ENCODE measurements at regions not wholly inside any gene's neighbourhood (a gene's known extent, or its start where the extent isn't known, plus 50 kb on each side); places are given as distances from the start of the nearest gene placed in this dataset.

DNA sequence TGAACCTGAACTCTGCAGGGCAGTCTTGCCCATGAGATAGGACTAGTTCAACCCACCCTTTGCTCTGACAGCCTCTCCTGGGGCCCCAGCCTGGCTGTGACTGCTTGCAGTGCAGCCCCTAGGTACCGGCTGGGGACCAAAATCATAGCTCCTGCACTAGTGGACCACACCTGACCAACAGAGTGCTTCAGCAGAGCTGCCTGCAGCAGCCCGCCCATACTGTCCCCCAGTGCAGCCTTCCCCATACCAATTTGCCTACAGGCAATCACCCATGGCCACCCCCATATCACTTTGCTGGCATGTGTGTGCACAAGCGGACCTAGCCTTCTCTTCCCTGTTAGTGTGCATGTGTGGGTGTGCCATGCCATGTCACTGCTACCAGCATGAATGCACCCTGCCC lies 347.6 kb upstream of the MPDZ start:
- no peak for DNase-seq

GRCh38 chr9:13626601-13627000 lies 347.1 kb upstream of the MPDZ start:
- DNase-seq: no peak

- no peak for DNase-seq
Observed at GRCh38 chr9:13621872-13622564, 342.5 kb upstream of the MPDZ start.

GRCh38 chr9:13616491-13617035 lies 337.1 kb upstream of the MPDZ start:
- DNase-seq: no peak

GRCh38 chr9:13615660-13616490 lies 336.4 kb upstream of the MPDZ start:
- DNase-seq: no peak

- no peak for DNase-seq
Observed at GRCh38 chr9:13614060-13614459, 334.6 kb upstream of the MPDZ start.

DNA sequence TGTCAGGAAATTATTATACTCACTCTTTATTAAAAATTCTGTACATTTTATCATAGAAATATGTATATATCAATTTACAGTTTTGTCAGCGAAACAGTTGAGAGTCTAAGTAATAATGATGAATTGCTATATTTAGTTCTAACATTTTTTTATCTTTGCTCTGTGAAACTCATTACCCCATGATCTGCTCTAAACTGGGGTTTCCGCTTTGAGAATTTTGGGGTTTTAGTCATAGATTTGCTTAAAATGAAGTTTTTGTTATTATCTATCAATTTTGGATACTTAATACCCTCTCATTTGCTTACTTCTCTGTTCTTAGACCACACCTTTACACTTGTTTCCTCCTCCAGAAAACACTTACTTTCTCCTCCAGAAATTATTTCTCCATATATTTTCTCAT lies 333.8 kb upstream of the MPDZ start:
- DNase-seq: no peak

DNA sequence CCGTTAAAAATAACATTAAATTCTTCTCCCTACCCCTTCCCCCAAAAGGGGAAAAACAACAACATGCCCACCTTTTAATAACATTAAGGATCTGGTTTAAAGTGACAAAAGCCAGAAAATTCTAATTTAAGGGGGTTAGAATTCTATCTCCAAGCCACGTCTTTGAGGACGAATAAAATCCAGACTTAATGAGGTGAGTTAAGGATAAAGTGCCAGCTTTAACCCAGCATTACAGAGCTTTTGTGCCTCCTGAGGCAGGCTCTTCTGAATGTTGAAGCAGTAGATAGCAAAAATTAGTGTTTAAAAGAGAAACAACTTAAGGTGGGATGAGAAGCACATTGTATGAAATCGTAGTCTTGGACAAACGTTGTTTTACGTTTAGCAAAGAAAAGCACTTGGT lies 329.0 kb upstream of the MPDZ start:
- DNase-seq: no peak

GRCh38 chr9:13607481-13608441 lies 328.3 kb upstream of the MPDZ start:
- no peak for DNase-seq

DNA sequence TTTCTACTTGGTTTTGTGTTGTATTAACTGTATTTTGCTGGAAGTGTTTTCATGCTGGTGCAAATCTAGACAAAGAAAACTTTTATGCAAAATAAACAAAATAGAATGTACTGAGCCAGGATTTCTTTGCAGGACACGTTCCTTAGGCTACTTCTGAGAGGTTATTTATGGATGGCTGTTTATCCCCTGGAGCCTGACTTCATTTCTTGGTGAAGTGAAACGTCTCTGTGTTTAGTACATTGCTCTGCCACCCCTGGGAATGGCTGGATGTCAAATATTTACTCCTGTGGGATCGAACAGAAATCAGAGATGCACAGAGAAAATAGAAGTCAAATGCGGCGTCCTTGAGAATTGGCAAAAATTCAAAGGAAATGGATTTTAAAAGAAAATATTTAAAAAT lies 327.1 kb upstream of the MPDZ start:
- no peak for DNase-seq

DNA sequence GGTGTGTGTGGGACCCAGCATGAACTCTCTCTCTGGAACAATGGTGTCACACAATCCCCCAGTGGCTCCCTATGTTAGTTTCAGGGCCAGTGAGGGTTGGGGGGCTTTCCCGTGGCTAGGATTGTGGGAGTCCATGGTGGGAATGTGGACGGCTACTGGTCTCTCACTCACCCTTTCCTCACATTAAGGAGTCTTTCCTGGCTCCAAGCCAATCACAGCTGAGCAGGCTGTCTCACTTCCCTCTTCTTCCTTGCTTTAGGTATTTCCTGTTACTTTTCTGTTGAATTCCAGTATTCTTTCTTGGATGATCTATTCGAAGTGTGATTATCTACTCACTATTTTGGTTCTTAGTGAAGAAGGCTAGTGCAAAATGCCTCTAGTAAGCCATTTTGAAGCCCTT lies 324.4 kb upstream of the MPDZ start:
- DNase-seq: no peak

- no peak for DNase-seq
Observed at GRCh38 chr9:13598738-13599137, 319.2 kb upstream of the MPDZ start.

GRCh38 chr9:13597427-13597826 lies 317.9 kb upstream of the MPDZ start:
- DNase-seq: no peak

- DNase-seq: no peak
Observed at GRCh38 chr9:13597004-13597403, 317.5 kb upstream of the MPDZ start.

DNA sequence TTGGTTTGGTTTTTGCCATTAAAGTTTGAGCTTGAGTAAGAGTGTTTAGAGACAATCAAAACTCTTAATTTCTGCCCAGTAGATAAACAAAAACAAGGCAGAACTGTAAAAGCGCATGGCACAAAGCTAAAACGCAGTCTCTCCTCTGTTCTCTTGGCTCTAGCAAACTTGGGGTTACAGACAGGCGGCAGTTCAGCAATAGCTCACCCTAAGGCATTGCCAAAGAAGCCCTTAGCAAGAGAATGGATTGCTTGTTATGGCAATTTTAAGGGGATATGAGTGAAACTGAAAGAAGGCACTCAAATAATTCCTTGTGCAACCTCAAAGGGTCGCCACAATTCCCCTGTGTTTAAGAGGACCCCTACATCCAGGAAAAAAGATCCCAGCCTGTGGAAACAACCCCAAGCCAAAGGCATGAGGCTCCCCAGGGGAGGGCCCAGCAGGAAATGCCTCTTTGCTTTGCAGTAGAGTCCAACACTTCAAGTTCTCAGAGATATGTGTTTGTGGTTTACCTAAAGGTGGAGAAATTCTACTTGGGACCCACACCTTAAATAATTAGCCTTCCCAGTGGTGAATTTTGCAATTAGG lies 317.0 kb upstream of the MPDZ start:
- DNase-seq: no peak

- no peak for DNase-seq
Observed at GRCh38 chr9:13590996-13591395, 311.5 kb upstream of the MPDZ start.

GRCh38 chr9:13589034-13589737 lies 309.7 kb upstream of the MPDZ start:
- no peak for DNase-seq

DNA sequence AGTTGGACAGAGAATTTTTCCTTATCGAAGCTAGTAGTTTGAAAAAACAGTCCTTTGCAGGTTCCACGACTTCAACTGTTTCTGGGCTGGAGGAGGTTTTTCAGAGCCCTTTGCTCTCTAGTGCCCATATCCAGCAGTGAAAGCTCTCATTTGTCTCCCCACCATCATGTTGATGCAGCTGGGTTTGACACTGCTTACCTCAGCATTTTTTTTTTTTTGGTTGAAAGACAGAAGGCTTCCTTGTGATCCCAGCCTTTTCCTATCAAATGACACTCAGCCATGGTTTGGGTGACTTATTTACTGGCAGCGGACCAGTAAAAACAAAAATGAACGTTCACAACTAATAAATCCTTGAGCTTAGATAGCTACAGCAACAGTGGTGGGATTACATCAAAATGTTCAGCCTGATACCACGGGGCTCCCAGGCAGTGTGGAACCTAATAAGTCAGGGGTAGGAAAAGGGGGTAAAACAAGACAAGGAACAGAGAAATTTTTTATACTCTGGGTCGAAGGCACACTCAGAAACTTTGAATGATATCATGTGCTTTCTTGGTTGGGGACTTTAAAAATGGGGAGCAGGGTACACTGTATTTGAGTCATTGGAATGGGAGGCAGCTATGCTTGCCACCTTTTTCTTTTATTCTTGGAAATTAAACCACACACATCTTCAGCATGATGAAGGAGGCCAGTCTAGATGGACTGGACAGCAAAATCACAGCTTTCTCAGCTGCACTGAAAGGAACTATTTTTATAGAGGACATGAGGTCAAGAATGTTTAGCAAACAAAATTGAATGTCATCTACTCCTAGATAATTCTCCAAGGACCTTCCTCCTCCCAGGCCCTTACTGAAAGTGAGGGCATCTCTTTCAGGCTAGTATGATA lies 308.9 kb upstream of the MPDZ start:
- DNase-seq: no peak

DNA sequence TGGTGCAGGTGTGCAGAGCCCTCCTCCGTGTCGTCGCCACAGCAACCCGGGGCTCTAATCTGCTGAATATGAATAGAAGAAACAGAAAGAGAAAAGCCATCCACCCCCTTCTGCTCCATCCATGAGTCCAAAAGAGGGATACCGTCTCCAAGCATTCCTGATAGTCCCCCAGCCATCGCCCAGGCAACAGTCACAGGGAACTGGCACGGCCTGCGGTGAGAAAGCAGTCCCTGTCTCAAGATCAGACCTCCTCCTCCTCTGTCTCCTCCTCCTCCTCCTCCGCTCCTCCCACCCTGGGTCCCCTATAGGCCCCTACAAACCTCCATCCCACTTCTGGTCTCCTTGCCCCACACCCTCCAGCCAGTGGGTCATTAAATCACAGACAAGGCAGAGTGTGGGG lies 308.1 kb upstream of the MPDZ start:
- no peak for DNase-seq

DNA sequence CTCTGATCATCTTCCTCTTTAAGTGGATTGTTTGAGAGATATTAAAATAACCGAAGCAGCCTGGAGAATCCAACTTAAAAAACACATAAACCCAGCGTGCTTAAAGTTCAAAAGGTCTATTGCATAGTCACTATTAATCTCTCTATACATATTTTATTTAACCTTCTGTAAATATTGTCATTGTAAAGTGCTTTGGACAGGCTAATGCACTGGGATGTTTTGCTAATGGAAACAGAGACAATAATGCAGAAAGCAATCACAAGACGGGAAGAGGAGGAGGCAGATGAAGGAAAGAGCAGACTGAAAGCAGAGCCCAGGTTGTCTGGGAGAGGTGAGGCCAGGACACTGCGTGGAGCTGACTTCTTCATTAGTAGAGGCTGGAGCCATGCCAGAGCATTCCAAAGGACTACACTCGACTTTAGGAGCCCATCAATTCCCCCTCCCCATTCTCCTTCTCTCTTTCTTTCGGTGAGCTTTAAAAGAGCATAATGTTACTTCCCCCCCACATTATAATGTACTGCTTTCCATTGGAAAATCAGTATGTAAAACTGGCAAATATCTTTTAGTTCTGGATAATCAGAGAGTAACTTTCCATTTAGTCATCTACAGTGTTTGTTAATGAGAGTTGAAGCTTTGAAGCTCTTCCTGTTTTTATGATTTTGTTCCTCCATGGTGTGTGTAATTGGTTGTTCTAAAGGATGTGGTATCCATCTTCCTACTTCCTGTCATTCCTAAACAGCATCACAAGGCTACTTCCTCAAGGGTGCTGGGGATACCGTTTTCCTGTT lies 307.3 kb upstream of the MPDZ start:
- no peak for DNase-seq
